GM12878 (cell line): ENCODE measurements at regions not wholly inside any gene's neighbourhood (a gene's known extent, or its start where the extent isn't known, plus 50 kb on each side); places are given as distances from the start of the nearest gene placed in this dataset.

Source experiments
- ATAC-seq: fragments of 200-7000 bp; cut with Tn5 transposase; 3 replicates; pipeline ENCODE4 v1.9.1; 2020; ENCODE audit warnings: mild to moderate bottlenecking, moderate library complexity
- BruUV-seq: library from RNA; stranded (reverse); fragments of 400-500 nt; replicated peaks from 2 replicates; lab custom pipeline; 2021; lab: Mats Ljungman, UMichigan
- CTCF ChIA-PET: fragments of 300-600 bp; sonication (Branson Sonifier 250); formaldehyde crosslinking; extraction: SDS; loops from one replicate; lab custom pipeline; 2021; ENCODE audit warnings: inconsistent platforms; lab: Yijun Ruan, JAX
- POLR2A ChIA-PET: fragments of 350-600 bp; formaldehyde crosslinking; extraction: SDS; loops from one replicate; lab custom pipeline; 2021; ENCODE audit warnings: inconsistent platforms; lab: Charles Lee
- RAD21 ChIA-PET: fragments of 300-600 bp; sonication (Branson Sonifier 250); formaldehyde crosslinking; loops from one replicate; lab custom pipeline; 2023; ENCODE audit warnings: antibody characterized with exemption; ENCODE audit not compliant: unreplicated experiment; lab: Charles Lee
- SMC1A ChIA-PET: fragments of 300-600 bp; sonication (Branson Sonifier 250); formaldehyde crosslinking; loops from one replicate; lab custom pipeline; 2023; ENCODE audit not compliant: unreplicated experiment, uncharacterized antibody; lab: Charles Lee
- DNase-seq: peaks from one replicate; pipeline ENCODE4 v3.0.0-alpha.2; 2011; ENCODE audit warnings: low read depth, low spot score
- FAIRE-seq: peaks from 3 replicates; lab custom pipeline; 2011; peaks lifted over from hg19 to GRCh38; lab: Jason Lieb, UNC
- H2AFZ ChIP-seq: 2 replicates; pipeline ENCODE4 v1.6.0; 2011; ENCODE audit warnings: low read depth, low read length, control low read depth; ENCODE audit not compliant: control insufficient read depth
- H3K27ac ChIP-seq: 2 replicates; pipeline ENCODE4 v1.5.1; 2011; ENCODE audit warnings: control low read depth; ENCODE audit not compliant: control insufficient read depth, insufficient read depth
- H3K27me3 ChIP-seq, 2 experiments: replicated peaks in 1 of 2; 2 replicates each; pipeline versions ENCODE4 v1.6.0 to v1.6.1; 2011; ENCODE audit warnings: low read length in 1 of 2; ENCODE audit not compliant: control insufficient read depth in 2 of 2, insufficient read depth in 2 of 2
- H3K36me3 ChIP-seq, 2 experiments: 2 replicates each; pipeline ENCODE4 v1.5.1; 2011; ENCODE audit warnings: low read length in 1 of 2; ENCODE audit not compliant: control insufficient read depth in 2 of 2, insufficient read depth in 2 of 2
- H3K4me1 ChIP-seq: 2 replicates; pipeline ENCODE4 v1.6.1; 2011; ENCODE audit warnings: mild to moderate bottlenecking, low read length, moderate library complexity, mixed read lengths; ENCODE audit not compliant: control insufficient read depth, insufficient read depth
- H3K4me2 ChIP-seq: 2 replicates; pipeline ENCODE4 v1.6.0; 2011; ENCODE audit warnings: control low read depth; ENCODE audit not compliant: control insufficient read depth, insufficient read depth
- H3K4me3 ChIP-seq: fragments of 200-600 bp; sonication (generic); 2 replicates; pipeline ENCODE4 v1.5.1; 2016
- H3K79me2 ChIP-seq: 2 replicates; pipeline ENCODE4 v1.6.0; 2011; ENCODE audit warnings: low read length; ENCODE audit not compliant: control insufficient read depth, insufficient read depth
- H3K9ac ChIP-seq: 2 replicates; pipeline ENCODE4 v1.8.0; 2011; ENCODE audit warnings: low read length, control low read depth, mixed read lengths; ENCODE audit not compliant: control insufficient read depth, insufficient read depth
- H3K9me3 ChIP-seq: replicated peaks from 3 replicates; pipeline ENCODE4 v1.5.1; 2011; ENCODE audit warnings: mild to moderate bottlenecking, low read length; ENCODE audit not compliant: control insufficient read depth, insufficient read depth
- H4K20me1 ChIP-seq: 2 replicates; pipeline ENCODE4 v1.6.0; 2011; ENCODE audit not compliant: control insufficient read depth, insufficient read depth
- DPF2 ChIP-seq: fragments of 450-650 bp; IDR thresholded peaks from 2 replicates; pipeline ENCODE4 v1.6.1; 2017; ENCODE audit warnings: mild to moderate bottlenecking
- EGR1 ChIP-seq, 2 experiments: IDR thresholded peaks; 1 replicate in 1 of 2; 2 replicates in 1 of 2; pipeline ENCODE4 v1.6.1; 2011 to 2012; ENCODE audit warnings: low read depth in 2 of 2, low read length in 2 of 2, borderline replicate concordance in 1 of 2, mild to moderate bottlenecking in 1 of 2, moderate library complexity in 1 of 2
- GATAD2B ChIP-seq: fragments of 450-650 bp; conservative IDR thresholded peaks from 2 replicates; pipeline ENCODE4 v1.6.1; 2017; ENCODE audit warnings: low read depth, mild to moderate bottlenecking, moderate library complexity
- JUNB ChIP-seq: IDR thresholded peaks from 2 replicates; pipeline ENCODE4 v1.6.1; 2016; ENCODE audit warnings: antibody characterized with exemption, mild to moderate bottlenecking
- MYC ChIP-seq: IDR thresholded peaks from 2 replicates; pipeline ENCODE4 v1.6.1; 2011; ENCODE audit warnings: mild to moderate bottlenecking, low read length, moderate library complexity, inconsistent platforms; ENCODE audit not compliant: insufficient read depth, insufficient replicate concordance, insufficient read length, severe bottlenecking
- POLR2AphosphoS5 ChIP-seq: IDR thresholded peaks from 2 replicates; pipeline ENCODE4 v1.6.1; 2011; ENCODE audit warnings: mild to moderate bottlenecking, low read length, inconsistent platforms
- RBBP5 ChIP-seq: fragments of 200-600 bp; sonication (generic); conservative IDR thresholded peaks from 2 replicates; pipeline ENCODE4 v1.6.1; 2016
- RELB ChIP-seq: fragments of 450-650 bp; IDR thresholded peaks from 2 replicates; pipeline ENCODE4 v1.6.1; 2017; ENCODE audit warnings: low read depth, mild to moderate bottlenecking, moderate library complexity
- SMAD1 ChIP-seq: fragments of 450-650 bp; IDR thresholded peaks from 2 replicates; pipeline ENCODE4 v1.6.1; 2018; ENCODE audit warnings: mild to moderate bottlenecking, low read depth; ENCODE audit not compliant: partially characterized antibody
- STAT1 ChIP-seq: fragments of 450-650 bp; conservative IDR thresholded peaks from 2 replicates; pipeline ENCODE4 v1.6.1; 2014; ENCODE audit warnings: antibody characterized with exemption, mild to moderate bottlenecking
- ZSCAN29 ChIP-seq: fragments of 450-650 bp; IDR thresholded peaks from 2 replicates; pipeline ENCODE4 v1.6.1; 2017; ENCODE audit warnings: mild to moderate bottlenecking, moderate library complexity
- WGBS: methylation state at CpG from one replicate; pipeline ENCODE4 v1.1.6; 2016; ENCODE audit warnings: low lambda C conversion rate; ENCODE audit not compliant: insufficient replicate concordance, insufficient coverage; ENCODE audit errors: missing lambda C conversion rate; 5-methylcytosine and 5-hydroxymethylcytosine counted together
- in situ Hi-C: fragments of 300-500 bp; cut with MboI; formaldehyde crosslinking; loops from 9 replicates; pipeline ENCODE4 v1.14.3; 2018; ENCODE audit warnings: mixed read lengths
- intact Hi-C: fragments of 100-400 bp; cut with micrococcal nuclease; formaldehyde crosslinking; loops from one replicate; pipeline ENCODE4 v1.14.2; 2022; ENCODE audit not compliant: unreplicated experiment
- TF ChIP-seq, protein P1 (sequence below): fragments of 450-650 bp; IDR thresholded peaks from 2 replicates; pipeline ENCODE4 v1.6.1; 2018; ENCODE audit warnings: mild to moderate bottlenecking, low read depth, moderate library complexity; ENCODE audit not compliant: partially characterized antibody

GRCh38 chr13:76222511-76222910, 586.4 kb downstream of the LMO7 start:
- no peak overlapping the region for H3K4me3 ChIP-seq
- H3K27ac ChIP-seq, result no peak overlapping the region
- H3K36me3 ChIP-seq, result no peaks in the 10 kb centered on the region
- in situ Hi-C loops, result no loop called here
- H4K20me1 ChIP-seq, result no peaks in the 10 kb centered on the region
- 2% methylated on average over 2 of the region's 2 CpGs for WGBS
- H3K9ac ChIP-seq, result no peak overlapping the region
- no peaks in the 10 kb centered on the region for H3K9me3 ChIP-seq
- FAIRE-seq (no peak), DNase-seq (no peak), ATAC-seq (no peak)
- no peak for TF ChIP-seq JUNB
- no peak for TF ChIP-seq DPF2
- TF ChIP-seq POLR2AphosphoS5, result no peak
- no peak for TF ChIP-seq GATAD2B
- no peak for TF ChIP-seq RELB
- no peak for TF ChIP-seq STAT1
- TF ChIP-seq, protein P1, sequence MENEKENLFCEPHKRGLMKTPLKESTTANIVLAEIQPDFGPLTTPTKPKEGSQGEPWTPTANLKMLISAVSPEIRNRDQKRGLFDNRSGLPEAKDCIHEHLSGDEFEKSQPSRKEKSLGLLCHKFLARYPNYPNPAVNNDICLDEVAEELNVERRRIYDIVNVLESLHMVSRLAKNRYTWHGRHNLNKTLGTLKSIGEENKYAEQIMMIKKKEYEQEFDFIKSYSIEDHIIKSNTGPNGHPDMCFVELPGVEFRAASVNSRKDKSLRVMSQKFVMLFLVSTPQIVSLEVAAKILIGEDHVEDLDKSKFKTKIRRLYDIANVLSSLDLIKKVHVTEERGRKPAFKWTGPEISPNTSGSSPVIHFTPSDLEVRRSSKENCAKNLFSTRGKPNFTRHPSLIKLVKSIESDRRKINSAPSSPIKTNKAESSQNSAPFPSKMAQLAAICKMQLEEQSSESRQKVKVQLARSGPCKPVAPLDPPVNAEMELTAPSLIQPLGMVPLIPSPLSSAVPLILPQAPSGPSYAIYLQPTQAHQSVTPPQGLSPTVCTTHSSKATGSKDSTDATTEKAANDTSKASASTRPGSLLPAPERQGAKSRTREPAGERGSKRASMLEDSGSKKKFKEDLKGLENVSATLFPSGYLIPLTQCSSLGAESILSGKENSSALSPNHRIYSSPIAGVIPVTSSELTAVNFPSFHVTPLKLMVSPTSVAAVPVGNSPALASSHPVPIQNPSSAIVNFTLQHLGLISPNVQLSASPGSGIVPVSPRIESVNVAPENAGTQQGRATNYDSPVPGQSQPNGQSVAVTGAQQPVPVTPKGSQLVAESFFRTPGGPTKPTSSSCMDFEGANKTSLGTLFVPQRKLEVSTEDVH, result no peak
- TF ChIP-seq MYC, result no peak
- no peak for TF ChIP-seq ZSCAN29
- no peak for TF ChIP-seq EGR1 (IDR thresholded peaks at IDR 0.05; ENCODE audit: borderline replicate concordance in 1 of 2, low read depth in 2 of 2, low read length in 2 of 2)
- TF ChIP-seq RBBP5, result no peak
- no peak for TF ChIP-seq SMAD1
- no peaks in the 10 kb centered on the region for H3K27me3 ChIP-seq
- H3K4me1 ChIP-seq, result no peaks in the 10 kb centered on the region
- H3K79me2 ChIP-seq, result no peaks in the 10 kb centered on the region
- no TSS peak for BruUV-seq
- H2AFZ ChIP-seq, result no peak overlapping the region
- intact Hi-C loops, result no loop called here
- ChIA-PET POLR2A (no interaction called here), CTCF (no interaction called here), RAD21 (no interaction called here), SMC1A (no interaction called here)
- H3K4me2 ChIP-seq, result no peak overlapping the region
